Mammary epithelial cell (primary cell): ENCODE measurements at regions not wholly inside any gene's neighbourhood (a gene's known extent, or its start where the extent isn't known, plus 50 kb on each side); places are given as distances from the start of the nearest gene placed in this dataset.

Experiments used
- CTCF ChIP-seq, 2 donors: IDR thresholded peaks in 1 of 2; conservative IDR thresholded peaks in 1 of 2; 2 replicates each; pipeline ENCODE4 v1.5.1; 2011 to 2012; ENCODE audit warnings: inconsistent platforms in 2 of 2, low read length in 2 of 2, mild to moderate bottlenecking in 2 of 2, control low read depth in 1 of 2, low read depth in 1 of 2; ENCODE audit not compliant: insufficient read depth in 1 of 2; ENCODE audit errors: extremely low read depth in 1 of 2
- EZH2 ChIP-seq: IDR thresholded peaks from 2 replicates; pipeline ENCODE4 v1.6.1; 2012; ENCODE audit warnings: low read length, inconsistent platforms, borderline replicate concordance

- TF ChIP-seq CTCF (conservative IDR thresholded peaks at IDR 0.05 in 1 of 2, IDR thresholded peaks at IDR 0.05 in 1 of 2; ENCODE audit: extremely low read depth in 1 of 2, insufficient read depth in 1 of 2, low read depth in 1 of 2, low read length in 2 of 2), result no peak
- no peak for TF ChIP-seq EZH2
Measured at GRCh38 chr5:101461455-101461854, 558.4 kb upstream of the ST8SIA4 start.
